ENCODE measurements at regions not wholly inside any gene's neighbourhood (a gene's known extent, or its start where the extent isn't known, plus 50 kb on each side); places are given as distances from the start of the nearest gene placed in this dataset.
A peak's percentile ranks its signal among the peaks of the same experiment; 100 is the strongest.

- Histone ChIP-seq H3K79me2 (ENCODE audit: insufficient read depth) (no peaks in the 10 kb centered on the region), H3F3A (ENCODE audit: insufficient read depth) (no peaks in the 10 kb centered on the region), H3K4me2 (ENCODE audit: unreplicated experiment) (no peak overlapping the region), H3K4me1 (ENCODE audit: insufficient read depth) (peaks cover 10% of the 10 kb centered on the region; the same call in 1 of the 2 replicates), H3K9ac (no peak overlapping the region), H3K9me2 (ENCODE audit: insufficient read depth) (no peaks in the 10 kb centered on the region), H3K27ac (no peak overlapping the region), H3K27me3 (replicated peaks; ENCODE audit: insufficient read depth) (no peaks in the 10 kb centered on the region), H3K9me3 (ENCODE audit: low read depth) (no peaks in the 10 kb centered on the region), H4K20me1 (ENCODE audit: insufficient read depth) (no peaks in the 10 kb centered on the region), H3K36me3 (ENCODE audit: low read depth) (no peaks in the 10 kb centered on the region), H3K4me3 (no peak overlapping the region), H2AFZ (no peak overlapping the region)
- in situ Hi-C loops (cut with MboI) = no loop called here
- TF ChIP-seq EZH2 (IDR thresholded peaks at IDR 0.05; ENCODE audit: insufficient read depth, poor library complexity, severe bottlenecking) (no peak), EZH2phosphoT487 (IDR thresholded peaks at IDR 0.05; ENCODE audit: insufficient read depth, low read depth) (no peak)
- no peak for DNase-seq
- WGBS, 2 experiments (ENCODE audit: low coverage in 1 of 2, low lambda C conversion rate in 2 of 2, missing lambda C conversion rate in 2 of 2) = 95 to 97% methylated on average over 4 of the region's 4 CpGs
Observed at GRCh38 chr5:157922026-157922425, 63.1 kb upstream of the CLINT1 start.

DNA sequence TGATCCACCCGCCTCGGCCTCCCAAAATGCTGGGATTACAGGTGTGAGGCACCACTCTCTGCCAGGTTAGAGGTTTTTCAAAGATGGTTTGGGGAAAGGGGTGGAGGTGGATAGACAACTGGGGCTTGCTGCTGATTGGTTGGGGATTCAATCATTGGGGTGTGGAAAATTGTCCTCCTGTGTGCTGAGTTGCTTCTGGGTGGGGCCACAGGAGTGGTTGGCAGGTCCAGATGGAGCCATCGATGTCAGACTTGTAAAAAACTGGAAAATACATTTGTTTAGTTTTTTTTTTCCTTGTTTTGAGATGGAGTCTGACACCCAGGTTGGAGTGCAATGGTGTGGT lies 61.9 kb upstream of the CLINT1 start:
- WGBS, 2 experiments (ENCODE audit: low coverage in 1 of 2, low lambda C conversion rate in 2 of 2, missing lambda C conversion rate in 2 of 2) = 72 to 74% methylated on average over 3 of the region's 3 CpGs
- H3K27me3 ChIP-seq (replicated peaks; ENCODE audit: insufficient read depth) = no peaks in the 10 kb centered on the region
- TF ChIP-seq EZH2phosphoT487 (IDR thresholded peaks at IDR 0.05; ENCODE audit: insufficient read depth, low read depth) (no peak), EZH2 (IDR thresholded peaks at IDR 0.05; ENCODE audit: insufficient read depth, poor library complexity, severe bottlenecking) (no peak)
- H3K9me2 ChIP-seq (ENCODE audit: insufficient read depth) = no peaks in the 10 kb centered on the region
- H3K4me2 ChIP-seq (ENCODE audit: unreplicated experiment) = no peak overlapping the region
- no peaks in the 10 kb centered on the region for H3K9me3 ChIP-seq (ENCODE audit: low read depth)
- no peaks in the 10 kb centered on the region for H4K20me1 ChIP-seq (ENCODE audit: insufficient read depth)
- H3K79me2 ChIP-seq (ENCODE audit: insufficient read depth) = no peaks in the 10 kb centered on the region
- H3K4me3 ChIP-seq = no peak overlapping the region
- peaks cover 10% of the 10 kb centered on the region; the same call in 1 of the 2 replicates for H3K4me1 ChIP-seq (ENCODE audit: insufficient read depth)
- no peak for DNase-seq
- H3K27ac ChIP-seq = no peak overlapping the region
- in situ Hi-C loops (cut with MboI) = no loop called here
- no peaks in the 10 kb centered on the region for H3F3A ChIP-seq (ENCODE audit: insufficient read depth)
- no peak overlapping the region for H3K9ac ChIP-seq
- H2AFZ ChIP-seq = no peak overlapping the region
- H3K36me3 ChIP-seq (ENCODE audit: low read depth) = no peaks in the 10 kb centered on the region

- H3K9me3 ChIP-seq (ENCODE audit: low read depth) = no peaks in the 10 kb centered on the region
- H3F3A ChIP-seq (ENCODE audit: insufficient read depth) = no peaks in the 10 kb centered on the region
- H3K4me1 ChIP-seq (ENCODE audit: insufficient read depth) = peaks cover 10% of the 10 kb centered on the region; the same call in 1 of the 2 replicates
- no peaks in the 10 kb centered on the region for H4K20me1 ChIP-seq (ENCODE audit: insufficient read depth)
- in situ Hi-C loops (cut with MboI) = no loop called here
- no peak overlapping the region for H2AFZ ChIP-seq
- no peaks in the 10 kb centered on the region for H3K9me2 ChIP-seq (ENCODE audit: insufficient read depth)
- no peaks in the 10 kb centered on the region for H3K27me3 ChIP-seq (replicated peaks; ENCODE audit: insufficient read depth)
- H3K9ac ChIP-seq = no peak overlapping the region
- no peak overlapping the region for H3K4me2 ChIP-seq (ENCODE audit: unreplicated experiment)
- H3K36me3 ChIP-seq (ENCODE audit: low read depth) = no peaks in the 10 kb centered on the region
- H3K4me3 ChIP-seq = no peak overlapping the region
- no peak overlapping the region for H3K27ac ChIP-seq
- TF ChIP-seq EZH2phosphoT487 (IDR thresholded peaks at IDR 0.05; ENCODE audit: insufficient read depth, low read depth) (no peak), EZH2 (IDR thresholded peaks at IDR 0.05; ENCODE audit: insufficient read depth, poor library complexity, severe bottlenecking) (no peak)
- WGBS, 2 experiments (ENCODE audit: low coverage in 1 of 2, low lambda C conversion rate in 2 of 2, missing lambda C conversion rate in 2 of 2) = 72 to 75% methylated on average over 19 of the region's 19 CpGs
- H3K79me2 ChIP-seq (ENCODE audit: insufficient read depth) = no peaks in the 10 kb centered on the region
- peak; percentile 14 for DNase-seq
Observed at GRCh38 chr5:157918811-157919742, 60.1 kb upstream of the CLINT1 start.

DNA sequence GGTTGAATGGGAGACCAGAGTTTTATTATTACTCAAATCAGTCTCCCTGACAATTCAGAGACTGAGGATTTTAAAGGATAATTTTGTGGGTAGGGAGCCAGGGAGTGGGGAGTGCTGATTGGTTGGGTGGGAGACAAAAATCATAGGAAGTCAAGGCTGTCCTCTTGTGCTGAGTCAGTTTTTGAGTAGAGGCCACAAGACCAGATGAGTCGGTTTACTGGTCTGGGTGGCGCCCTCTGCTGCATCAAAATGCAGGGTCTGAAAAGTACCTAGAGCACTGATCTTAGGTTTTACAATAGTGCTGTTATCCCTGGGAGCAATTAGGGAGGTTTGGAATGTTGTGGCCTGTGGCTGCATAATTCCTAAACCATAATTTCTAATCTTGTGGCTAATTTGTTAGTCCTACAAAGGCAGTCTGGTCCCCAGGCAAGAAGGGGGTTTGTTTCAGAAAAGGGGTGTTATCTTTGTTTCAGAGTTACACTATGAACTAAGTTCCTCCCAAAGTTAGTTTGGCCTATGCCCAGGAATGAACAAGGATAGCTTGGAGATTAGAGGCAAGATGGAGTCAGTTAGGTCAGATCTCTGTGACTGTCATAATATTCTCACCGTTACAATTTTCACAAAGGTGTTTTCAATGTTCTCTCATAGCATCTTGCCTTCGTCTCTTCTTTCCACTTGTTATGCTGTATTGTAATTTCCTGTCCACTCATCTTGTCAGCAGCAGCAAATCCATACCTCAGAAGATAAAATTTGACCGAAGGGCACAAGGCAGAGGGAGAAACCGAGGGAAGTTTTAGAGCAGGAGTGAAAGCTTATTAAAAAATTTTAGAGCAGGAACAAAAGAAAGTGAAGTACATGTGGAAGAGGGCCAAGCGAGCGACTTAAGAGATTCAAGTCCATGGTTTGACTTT lies 59.2 kb upstream of the CLINT1 start:
- no peaks in the 10 kb centered on the region for H3K9me3 ChIP-seq (ENCODE audit: low read depth)
- no peaks in the 10 kb centered on the region for H4K20me1 ChIP-seq (ENCODE audit: insufficient read depth)
- H3K4me3 ChIP-seq = no peak overlapping the region
- no peaks in the 10 kb centered on the region for H3K9me2 ChIP-seq (ENCODE audit: insufficient read depth)
- 55% methylated on average over 8 of the region's 8 CpGs for WGBS, 2 experiments (ENCODE audit: low coverage in 1 of 2, low lambda C conversion rate in 2 of 2, missing lambda C conversion rate in 2 of 2)
- H3K27me3 ChIP-seq (replicated peaks; ENCODE audit: insufficient read depth) = no peaks in the 10 kb centered on the region
- no peaks in the 10 kb centered on the region for H3K79me2 ChIP-seq (ENCODE audit: insufficient read depth)
- no peaks in the 10 kb centered on the region for H3K36me3 ChIP-seq (ENCODE audit: low read depth)
- TF ChIP-seq EZH2phosphoT487 (IDR thresholded peaks at IDR 0.05; ENCODE audit: insufficient read depth, low read depth) = no peak
- TF ChIP-seq EZH2 (IDR thresholded peaks at IDR 0.05; ENCODE audit: insufficient read depth, poor library complexity, severe bottlenecking) = no peak
- no peak overlapping the region; the same call in 1 of the 2 replicates for H2AFZ ChIP-seq
- H3K4me2 ChIP-seq (ENCODE audit: unreplicated experiment) = no peak overlapping the region
- no peaks in the 10 kb centered on the region for H3F3A ChIP-seq (ENCODE audit: insufficient read depth)
- H3K9ac ChIP-seq = no peak overlapping the region
- no peak overlapping the region for H3K27ac ChIP-seq
- peaks cover 10% of the 10 kb centered on the region; the same call in 1 of the 2 replicates for H3K4me1 ChIP-seq (ENCODE audit: insufficient read depth)
- in situ Hi-C loops (cut with MboI) = no loop called here
- peak; percentile 90 for DNase-seq

Data from GM23248 (cell line).